Keratinocyte (primary cell): ENCODE measurements at regions not wholly inside any gene's neighbourhood (a gene's known extent, or its start where the extent isn't known, plus 50 kb on each side); places are given as distances from the start of the nearest gene placed in this dataset.

ENCODE experiments used
- DNase-seq: peaks from one replicate; pipeline ENCODE4 v3.0.0-alpha.2; 2011; ENCODE audit warnings: low read depth, missing footprints, low spot score
- FAIRE-seq: peaks from 2 replicates; lab custom pipeline; 2011; peaks lifted over from hg19 to GRCh38; lab: Jason Lieb, UNC
- H2AFZ ChIP-seq: 2 replicates; pipeline ENCODE4 v1.6.0; 2012; ENCODE audit warnings: low read length, control low read depth, inconsistent platforms; ENCODE audit not compliant: control insufficient read depth
- H3K27ac ChIP-seq: 2 replicates; pipeline ENCODE4 v1.5.1; 2011; ENCODE audit warnings: low read length; ENCODE audit not compliant: control insufficient read depth, insufficient read depth
- H3K27me3 ChIP-seq: 3 replicates; pipeline ENCODE4 v1.6.0; 2011; ENCODE audit warnings: low read length; ENCODE audit not compliant: control insufficient read depth, insufficient read depth; ENCODE audit errors: extremely low read depth
- H3K36me3 ChIP-seq, 2 experiments: 2 replicates in 1 of 2; 3 replicates in 1 of 2; pipeline ENCODE4 v1.5.1; 2011; ENCODE audit warnings: low read length in 2 of 2, mild to moderate bottlenecking in 1 of 2; ENCODE audit not compliant: control insufficient read depth in 2 of 2, insufficient read depth in 2 of 2; ENCODE audit errors: extremely low read depth in 1 of 2
- H3K4me1 ChIP-seq: 3 replicates; pipeline ENCODE4 v1.5.1; 2011; ENCODE audit warnings: low read length; ENCODE audit not compliant: control insufficient read depth, insufficient read depth; ENCODE audit errors: extremely low read depth
- H3K4me2 ChIP-seq: 3 replicates; pipeline ENCODE4 v1.6.0; 2011; ENCODE audit warnings: low read depth, low read length; ENCODE audit not compliant: control insufficient read depth, insufficient read depth; ENCODE audit errors: extremely low read depth
- H3K4me3 ChIP-seq, 3 experiments: fragments of 200-600 bp in 1 of 3; sonication (generic) in 1 of 3; 2 replicates in 2 of 3; 3 replicates in 1 of 3; pipeline ENCODE4 v1.5.1; 2011 to 2016; ENCODE audit warnings: low read length in 3 of 3, mild to moderate bottlenecking in 3 of 3, control low read depth in 2 of 3, inconsistent platforms in 1 of 3, low read depth in 1 of 3, mixed read lengths in 1 of 3, mixed run types in 1 of 3, moderate library complexity in 1 of 3; ENCODE audit not compliant: control insufficient read depth in 2 of 3, insufficient read depth in 2 of 3; ENCODE audit errors: extremely low read depth in 1 of 3
- H3K79me2 ChIP-seq: 2 replicates; pipeline ENCODE4 v1.6.0; 2012; ENCODE audit warnings: low read length; ENCODE audit not compliant: control insufficient read depth, insufficient read depth
- H3K9ac ChIP-seq: 3 replicates; pipeline ENCODE4 v1.6.0; 2011; ENCODE audit warnings: low read length; ENCODE audit not compliant: control insufficient read depth, insufficient read depth; ENCODE audit errors: extremely low read depth
- H3K9me1 ChIP-seq: 3 replicates; pipeline ENCODE4 v1.6.0; 2011; ENCODE audit warnings: low read length; ENCODE audit not compliant: control insufficient read depth, insufficient read depth; ENCODE audit errors: extremely low read depth
- H3K9me3 ChIP-seq: 2 replicates; pipeline ENCODE4 v1.5.1; 2012; ENCODE audit warnings: low read depth, low read length; ENCODE audit not compliant: control insufficient read depth
- H4K20me1 ChIP-seq: 3 replicates; pipeline ENCODE4 v1.6.0; 2011; ENCODE audit warnings: low read length; ENCODE audit not compliant: control insufficient read depth, insufficient read depth; ENCODE audit errors: extremely low read depth
- CTCF ChIP-seq, 3 experiments: IDR thresholded peaks in 1 of 3; conservative IDR thresholded peaks in 1 of 3; optimal IDR thresholded peaks in 1 of 3; 2 replicates in 2 of 3; 3 replicates in 1 of 3; pipeline versions ENCODE3 to v1.5.1; 2011; ENCODE audit warnings: low read length in 3 of 3, mild to moderate bottlenecking in 3 of 3, moderate library complexity in 2 of 3, control low read depth in 1 of 3, inconsistent platforms in 1 of 3; ENCODE audit not compliant: insufficient read depth in 2 of 3; ENCODE audit errors: extremely low read depth in 1 of 3
- EZH2 ChIP-seq: IDR thresholded peaks from one replicate; pipeline ENCODE4 v1.6.1; 2012; ENCODE audit warnings: inconsistent platforms, mild to moderate bottlenecking, low read length, moderate library complexity
- dilution Hi-C: fragments of 300-500 bp; cut with MboI; formaldehyde crosslinking; loops from one replicate; pipeline ENCODE4 v1.7.0; 2020; ENCODE audit warnings: low sequenced_read_pairs; ENCODE audit not compliant: extremely low pct_ligation_motif_present

GRCh38 chr16:55971447-55971846, 96.3 kb upstream of the CES5A start:
- Histone ChIP-seq H3K9ac (no peak overlapping the region), H3K4me2 (no peak overlapping the region), H3K27ac (no peak overlapping the region), H3K4me1 (no peaks in the 10 kb centered on the region), H3K9me3 (no peaks in the 10 kb centered on the region), H3K36me3 (no peaks in the 10 kb centered on the region), H2AFZ (no peak overlapping the region), H3K27me3 (no peaks in the 10 kb centered on the region), H4K20me1 (no peaks in the 10 kb centered on the region), H3K9me1 (no peaks in the 10 kb centered on the region), H3K4me3 (no peak overlapping the region), H3K79me2 (no peaks in the 10 kb centered on the region)
- FAIRE-seq, result no peak
- TF ChIP-seq EZH2, result no peak
- no peak for TF ChIP-seq CTCF (optimal IDR thresholded peaks at IDR 0.05 in 1 of 3, IDR thresholded peaks at IDR 0.05 in 1 of 3, conservative IDR thresholded peaks at IDR 0.05 in 1 of 3; ENCODE audit: extremely low read depth in 1 of 3, insufficient read depth in 2 of 3, low read length in 3 of 3)
- dilution Hi-C loops, result no loop called here
- DNase-seq, result no peak

- Histone ChIP-seq H3K79me2 (no peaks in the 10 kb centered on the region), H3K27me3 (no peaks in the 10 kb centered on the region), H3K4me1 (peaks cover 9% of the 10 kb centered on the region), H3K4me3 (no peak overlapping the region), H2AFZ (peak overlapping the region; percentile 70), H3K9me3 (no peaks in the 10 kb centered on the region), H3K36me3 (no peaks in the 10 kb centered on the region), H3K4me2 (no peak overlapping the region), H3K27ac (no peak overlapping the region), H4K20me1 (no peaks in the 10 kb centered on the region), H3K9ac (no peak overlapping the region), H3K9me1 (no peaks in the 10 kb centered on the region)
- DNase-seq (no peak), FAIRE-seq (no peak)
- dilution Hi-C loops, result no loop called here
- no peak for TF ChIP-seq CTCF (optimal IDR thresholded peaks at IDR 0.05 in 1 of 3, IDR thresholded peaks at IDR 0.05 in 1 of 3, conservative IDR thresholded peaks at IDR 0.05 in 1 of 3; ENCODE audit: extremely low read depth in 1 of 3, insufficient read depth in 2 of 3, low read length in 3 of 3)
- TF ChIP-seq EZH2, result no peak
Measured at GRCh38 chr16:55968221-55968620, 93.0 kb upstream of the CES5A start.
